ENCODE measurements at regions not wholly inside any gene's neighbourhood (a gene's known extent, or its start where the extent isn't known, plus 50 kb on each side); places are given as distances from the start of the nearest gene placed in this dataset.

- ChIA-PET SMC1A (ENCODE audit: uncharacterized antibody, unreplicated experiment) (no interaction called here), POLR2A (no interaction called here), CTCF (no interaction called here), RAD21 (ENCODE audit: unreplicated experiment) (no interaction called here)
- no TSS peak for BruUV-seq (replicated peaks)
- Histone ChIP-seq H3K4me1 (ENCODE audit: control insufficient read depth, insufficient read depth, low read length) (no peaks in the 10 kb centered on the region), H3K27me3 (replicated peaks in 1 of 2; ENCODE audit: control insufficient read depth in 2 of 2, insufficient read depth in 2 of 2, low read length in 1 of 2) (no peaks in the 10 kb centered on the region), H3K36me3 (ENCODE audit: control insufficient read depth in 2 of 2, insufficient read depth in 2 of 2, low read length in 1 of 2) (no peaks in the 10 kb centered on the region), H4K20me1 (ENCODE audit: control insufficient read depth, insufficient read depth) (no peaks in the 10 kb centered on the region), H3K27ac (ENCODE audit: control insufficient read depth, insufficient read depth) (no peak overlapping the region), H2AFZ (ENCODE audit: control insufficient read depth, low read depth, low read length) (no peak overlapping the region), H3K9me3 (replicated peaks; ENCODE audit: control insufficient read depth, insufficient read depth, low read length) (no peaks in the 10 kb centered on the region), H3K79me2 (ENCODE audit: control insufficient read depth, insufficient read depth, low read length) (no peaks in the 10 kb centered on the region), H3K4me2 (ENCODE audit: control insufficient read depth, insufficient read depth) (no peak overlapping the region), H3K9ac (ENCODE audit: control insufficient read depth, insufficient read depth, low read length) (no peak overlapping the region), H3K4me3 (no peak overlapping the region)
- DNase-seq (ENCODE audit: low read depth, low spot score) (no peak), ATAC-seq (no peak), FAIRE-seq (no peak)
- WGBS (ENCODE audit: insufficient coverage, insufficient replicate concordance, low lambda C conversion rate, missing lambda C conversion rate) = 0% methylated on average over 1 of the region's 1 CpG
- in situ Hi-C loops (cut with MboI) (no loop called here), intact Hi-C loops (cut with micrococcal nuclease; ENCODE audit: unreplicated experiment) (no loop called here)
- TF ChIP-seq ASH2L (IDR thresholded peaks at IDR 0.05; ENCODE audit: borderline replicate concordance, low read depth) = no peak
- TF ChIP-seq GATAD2B (conservative IDR thresholded peaks at IDR 0.05; ENCODE audit: low read depth) = no peak
- no peak for TF ChIP-seq USF2 (IDR thresholded peaks at IDR 0.05; ENCODE audit: borderline replicate concordance, low read depth, low read length)
- no peak for TF ChIP-seq ZNF622 (IDR thresholded peaks at IDR 0.05)
- TF ChIP-seq CREB1 (IDR thresholded peaks at IDR 0.05; ENCODE audit: low read depth) = no peak
- no peak for TF ChIP-seq STAT1 (conservative IDR thresholded peaks at IDR 0.05)
- no peak for TF ChIP-seq MLLT1 (IDR thresholded peaks at IDR 0.05)
- TF ChIP-seq MXI1 (IDR thresholded peaks at IDR 0.05; ENCODE audit: low read depth, low read length) = no peak
- no peak for TF ChIP-seq YY1 (IDR thresholded peaks at IDR 0.05; ENCODE audit: low read depth, low read length)
- TF ChIP-seq SIN3A (IDR thresholded peaks at IDR 0.05; ENCODE audit: low read depth, low read length) = no peak
- no peak for TF ChIP-seq MAX (IDR thresholded peaks at IDR 0.05; ENCODE audit: low read depth, low read length)
- TF ChIP-seq PKNOX1 (IDR thresholded peaks at IDR 0.05) = no peak
- TF ChIP-seq CBX5 (IDR thresholded peaks at IDR 0.05; ENCODE audit: low read depth) = no peak
- TF ChIP-seq E4F1 (IDR thresholded peaks at IDR 0.05; ENCODE audit: borderline replicate concordance, partially characterized antibody) = no peak
- no peak for TF ChIP-seq TARDBP (IDR thresholded peaks at IDR 0.05; ENCODE audit: borderline replicate concordance)
- TF ChIP-seq NR2C1 (IDR thresholded peaks at IDR 0.05) = no peak
- no peak for TF ChIP-seq ATF3 (IDR thresholded peaks at IDR 0.05; ENCODE audit: borderline replicate concordance, extremely low read depth, low read depth, low read length)
- no peak for TF ChIP-seq POU2F2 (IDR thresholded peaks at IDR 0.05; ENCODE audit: borderline replicate concordance, low read depth, low read length)
Observed at GRCh38 chr3:24616110-24616829, 121.6 kb upstream of the THRB start.

Data from GM12878 (cell line).